ENCODE measurements at regions not wholly inside any gene's neighbourhood (a gene's known extent, or its start where the extent isn't known, plus 50 kb on each side); places are given as distances from the start of the nearest gene placed in this dataset.

GRCh38 chr12:115306380-115306779, 622.4 kb upstream of the TBX3 start:
- no peaks in the 10 kb centered on the region for H3K27me3 ChIP-seq
- ATAC-seq (no peak), DNase-seq (no peak)
- no peaks in the 10 kb centered on the region for H3K9me3 ChIP-seq
- no peaks in the 10 kb centered on the region for H3K36me3 ChIP-seq (replicated peaks in 1 of 2; ENCODE audit: insufficient read depth in 1 of 2, low read depth in 2 of 2)
- no peaks in the 10 kb centered on the region for H3K4me1 ChIP-seq
- no peak overlapping the region for H3K27ac ChIP-seq
- 42 to 44% methylated on average over 4 of the region's 4 CpGs for WGBS, 2 donors
- intact Hi-C loops (cut with DNase I), result no loop called here
- TF ChIP-seq POLR2A (IDR thresholded peaks at IDR 0.05) (no peak), CTCF (IDR thresholded peaks at IDR 0.05) (no peak)
- no peak overlapping the region for H3K4me3 ChIP-seq

- no peak for TF ChIP-seq CTCF (IDR thresholded peaks at IDR 0.05)
- TF ChIP-seq POLR2A (IDR thresholded peaks at IDR 0.05), result no peak
- DNase-seq (no peak), ATAC-seq (no peak)
- Histone ChIP-seq H3K4me1 (no peaks in the 10 kb centered on the region), H3K9me3 (no peaks in the 10 kb centered on the region), H3K27me3 (no peaks in the 10 kb centered on the region), H3K36me3 (replicated peaks in 1 of 2; ENCODE audit: insufficient read depth in 1 of 2, low read depth in 2 of 2) (no peaks in the 10 kb centered on the region), H3K27ac (no peak overlapping the region), H3K4me3 (no peak overlapping the region)
- intact Hi-C loops (cut with DNase I), result no loop called here
- WGBS, 2 donors, result 78 to 80% methylated on average over 3 of the region's 3 CpGs
These were observed 621.9 kb upstream of the TBX3 start for GRCh38 chr12:115305867-115306266.

- H3K4me1 ChIP-seq, result no peaks in the 10 kb centered on the region
- no peak overlapping the region for H3K27ac ChIP-seq
- no peaks in the 10 kb centered on the region for H3K36me3 ChIP-seq (replicated peaks in 1 of 2; ENCODE audit: insufficient read depth in 1 of 2, low read depth in 2 of 2)
- ATAC-seq, result no peak
- H3K4me3 ChIP-seq, result no peak overlapping the region
- H3K27me3 ChIP-seq, result no peaks in the 10 kb centered on the region
- TF ChIP-seq CTCF (IDR thresholded peaks at IDR 0.05) (no peak), POLR2A (IDR thresholded peaks at IDR 0.05) (no peak)
- no peaks in the 10 kb centered on the region for H3K9me3 ChIP-seq
- WGBS, 2 donors, result 65 to 74% methylated on average over 4 of the region's 4 CpGs
- intact Hi-C loops (cut with DNase I), result no loop called here
- no peak for DNase-seq
These were observed 621.3 kb upstream of the TBX3 start for GRCh38 chr12:115305275-115305674.

GRCh38 chr12:115303723-115304309, 619.8 kb upstream of the TBX3 start:
- no peak for ATAC-seq
- H3K27me3 ChIP-seq, result no peaks in the 10 kb centered on the region
- H3K36me3 ChIP-seq (replicated peaks in 1 of 2; ENCODE audit: insufficient read depth in 1 of 2, low read depth in 2 of 2), result no peaks in the 10 kb centered on the region
- H3K27ac ChIP-seq, result no peak overlapping the region
- WGBS, 2 donors, result 44 to 46% methylated on average over 3 to 4 of the region's 4 CpGs
- intact Hi-C loops (cut with DNase I), result no loop called here
- DNase-seq, result no peak
- no peaks in the 10 kb centered on the region for H3K9me3 ChIP-seq
- H3K4me1 ChIP-seq, result no peaks in the 10 kb centered on the region
- no peak for TF ChIP-seq POLR2A (IDR thresholded peaks at IDR 0.05)
- no peak for TF ChIP-seq CTCF (IDR thresholded peaks at IDR 0.05)
- H3K4me3 ChIP-seq, result no peak overlapping the region

GRCh38 chr12:115297445-115297844, 613.5 kb upstream of the TBX3 start:
- no peak for TF ChIP-seq CTCF (IDR thresholded peaks at IDR 0.05)
- no peak for TF ChIP-seq POLR2A (IDR thresholded peaks at IDR 0.05)
- H3K4me3 ChIP-seq, result no peak overlapping the region
- no peaks in the 10 kb centered on the region for H3K27me3 ChIP-seq
- no peaks in the 10 kb centered on the region for H3K4me1 ChIP-seq
- no peaks in the 10 kb centered on the region for H3K9me3 ChIP-seq
- DNase-seq (no peak), ATAC-seq (no peak)
- H3K36me3 ChIP-seq (replicated peaks in 1 of 2; ENCODE audit: insufficient read depth in 1 of 2, low read depth in 2 of 2), result no peaks in the 10 kb centered on the region
- H3K27ac ChIP-seq, result no peak overlapping the region
- intact Hi-C loops (cut with DNase I), result no loop called here
- 23 to 34% methylated on average over 2 of the region's 2 CpGs for WGBS, 2 donors
